ENCODE measurements at regions not wholly inside any gene's neighbourhood (a gene's known extent, or its start where the extent isn't known, plus 50 kb on each side); places are given as distances from the start of the nearest gene placed in this dataset.

- Histone ChIP-seq H3K9me3 (no peaks in the 10 kb centered on the region), H3K27ac (no peak overlapping the region), H3K36me3 (no peaks in the 10 kb centered on the region), H3K4me3 (no peak overlapping the region), H3K4me1 (no peaks in the 10 kb centered on the region), H3K27me3 (no peaks in the 10 kb centered on the region)
- no peak for TF ChIP-seq POLR2A (IDR thresholded peaks at IDR 0.05)
- no peak for TF ChIP-seq EP300 (IDR thresholded peaks at IDR 0.05)
- no peak for TF ChIP-seq POLR2AphosphoS5 (IDR thresholded peaks at IDR 0.05)
- TF ChIP-seq CTCF (IDR thresholded peaks at IDR 0.05) = no peak
- 80 to 81% methylated on average over 2 to 4 of the region's 4 CpGs for WGBS, 2 donors (ENCODE audit: low coverage in 1 of 2)
- ATAC-seq = no peak
Measured at GRCh38 chr6:4270001-4270400, 134.6 kb upstream of the ECI2 start.

DNA sequence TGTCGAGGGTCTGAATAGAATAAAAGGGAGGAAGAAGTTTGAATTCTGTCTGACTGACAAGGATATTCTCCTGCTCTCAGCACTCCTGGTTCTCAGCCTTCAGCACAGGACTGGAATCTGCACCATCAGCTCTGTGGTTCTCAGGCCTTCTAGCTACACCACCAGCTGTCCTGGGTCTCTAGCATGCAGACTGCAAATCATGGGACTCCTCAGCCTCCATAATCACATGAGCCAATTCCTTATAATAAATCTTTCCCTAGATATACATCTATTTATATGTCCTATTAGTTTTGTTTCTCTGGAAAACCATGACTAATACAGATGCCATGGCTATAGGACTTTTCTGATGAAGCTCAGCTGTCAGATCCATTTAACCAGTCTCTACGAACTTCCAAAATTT, 132.8 kb upstream of the ECI2 start:
- WGBS, 2 donors (ENCODE audit: low coverage in 1 of 2) = 80 to 100% methylated on average over 1 to 2 of the region's 2 CpGs
- TF ChIP-seq POLR2A (IDR thresholded peaks at IDR 0.05) (no peak), CTCF (IDR thresholded peaks at IDR 0.05) (no peak), POLR2AphosphoS5 (IDR thresholded peaks at IDR 0.05) (no peak), EP300 (IDR thresholded peaks at IDR 0.05) (no peak)
- Histone ChIP-seq H3K27me3 (no peaks in the 10 kb centered on the region), H3K9me3 (no peaks in the 10 kb centered on the region), H3K4me3 (no peak overlapping the region), H3K27ac (no peak overlapping the region), H3K36me3 (no peaks in the 10 kb centered on the region), H3K4me1 (no peaks in the 10 kb centered on the region)
- ATAC-seq = no peak

GRCh38 chr6:4265740-4266139, 130.4 kb upstream of the ECI2 start:
- TF ChIP-seq POLR2A (IDR thresholded peaks at IDR 0.05) (no peak), EP300 (IDR thresholded peaks at IDR 0.05) (no peak)
- WGBS, 2 donors (ENCODE audit: low coverage in 1 of 2) = 89 to 100% methylated on average over 3 to 6 of the region's 7 CpGs

DNA sequence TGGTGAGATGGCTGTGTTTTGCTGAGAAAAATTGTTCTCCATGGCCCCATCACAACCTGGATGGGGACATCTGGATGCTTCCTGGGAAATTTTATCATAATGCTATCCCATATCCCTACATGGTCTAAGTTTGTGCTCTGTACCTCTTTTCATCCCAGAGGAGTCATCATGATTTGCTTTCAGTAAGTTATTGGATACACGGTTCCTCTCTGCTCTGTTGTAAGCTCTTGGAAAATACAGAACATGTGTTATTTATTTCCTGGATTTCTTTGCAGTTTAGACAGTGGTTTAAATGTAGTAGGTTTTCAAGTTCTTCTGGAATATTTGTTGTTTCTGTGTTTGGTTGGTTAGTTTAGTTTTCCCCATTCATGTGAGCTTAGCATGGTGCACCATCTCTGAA, 129.2 kb upstream of the ECI2 start:
- no peaks in the 10 kb centered on the region for H3K4me1 ChIP-seq
- 56 to 67% methylated on average over 1 of the region's 1 CpG for WGBS, 2 donors (ENCODE audit: low coverage in 1 of 2)
- no peak for TF ChIP-seq EP300 (IDR thresholded peaks at IDR 0.05)
- TF ChIP-seq POLR2AphosphoS5 (IDR thresholded peaks at IDR 0.05) = no peak
- TF ChIP-seq POLR2A (IDR thresholded peaks at IDR 0.05) = no peak
- no peak for TF ChIP-seq CTCF (IDR thresholded peaks at IDR 0.05)
- H3K9me3 ChIP-seq = no peaks in the 10 kb centered on the region
- H3K27ac ChIP-seq = no peak overlapping the region
- no peak overlapping the region for H3K4me3 ChIP-seq
- no peak for ATAC-seq
- no peaks in the 10 kb centered on the region for H3K36me3 ChIP-seq
- no peaks in the 10 kb centered on the region for H3K27me3 ChIP-seq

More at GRCh38 chr6:4265740-4266139, 130.4 kb upstream of the ECI2 start:
- H3K27me3 ChIP-seq = no peaks in the 10 kb centered on the region
- no peak overlapping the region for H3K4me3 ChIP-seq
- no peak overlapping the region for H3K27ac ChIP-seq
- no peaks in the 10 kb centered on the region for H3K9me3 ChIP-seq
- H3K4me1 ChIP-seq = no peaks in the 10 kb centered on the region
- no peak for ATAC-seq
- H3K36me3 ChIP-seq = no peaks in the 10 kb centered on the region

GRCh38 chr6:4264081-4264480, 128.7 kb upstream of the ECI2 start:
- Histone ChIP-seq H3K27ac (no peak overlapping the region), H3K4me1 (no peaks in the 10 kb centered on the region), H3K27me3 (no peaks in the 10 kb centered on the region), H3K36me3 (no peaks in the 10 kb centered on the region), H3K4me3 (no peak overlapping the region), H3K9me3 (no peaks in the 10 kb centered on the region)
- ATAC-seq = no peak
- 46 to 74% methylated on average over 3 of the region's 3 CpGs for WGBS, 2 donors (ENCODE audit: low coverage in 1 of 2)
- no peak for TF ChIP-seq POLR2AphosphoS5 (IDR thresholded peaks at IDR 0.05)
- TF ChIP-seq EP300 (IDR thresholded peaks at IDR 0.05) = no peak
- no peak for TF ChIP-seq POLR2A (IDR thresholded peaks at IDR 0.05)
- TF ChIP-seq CTCF (IDR thresholded peaks at IDR 0.05) = no peak

Measured in gastroesophageal sphincter (tissue), 4 donors.